ENCODE measurements at regions not wholly inside any gene's neighbourhood (a gene's known extent, or its start where the extent isn't known, plus 50 kb on each side); places are given as distances from the start of the nearest gene placed in this dataset.

DNA sequence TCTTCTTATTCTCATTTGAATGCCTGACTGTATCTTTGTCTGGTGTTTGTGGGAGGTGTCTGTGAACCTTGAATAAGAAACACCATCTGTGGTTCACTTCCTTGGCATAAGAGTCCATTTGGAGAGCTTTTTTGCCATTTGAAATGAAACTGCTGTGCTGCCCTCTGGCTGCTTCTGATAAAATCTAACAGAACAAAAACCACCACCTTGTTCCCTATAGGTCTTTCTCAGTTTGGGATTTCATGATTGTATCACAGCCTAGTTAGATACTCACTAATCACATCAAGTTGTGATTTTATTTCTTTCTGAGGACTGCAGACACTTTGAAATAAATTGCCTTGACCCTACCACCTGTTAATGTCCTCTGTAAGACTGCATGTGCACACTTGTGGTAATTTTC lies 102.7 kb upstream of the FAM13C start:
- TF ChIP-seq RXRA (IDR thresholded peaks at IDR 0.05; ENCODE audit: insufficient read depth, low read depth, low read length) (no peak), YY1 (IDR thresholded peaks at IDR 0.05; ENCODE audit: low read depth, low read length) (no peak), HDAC2 (IDR thresholded peaks at IDR 0.05; ENCODE audit: borderline replicate concordance in 1 of 2, low read depth in 2 of 2, low read length in 2 of 2) (no peak), JUN (IDR thresholded peaks at IDR 0.05; ENCODE audit: low read depth, low read length) (no peak), USF2 (IDR thresholded peaks at IDR 0.05; ENCODE audit: low read length) (no peak), POLR2AphosphoS5 (IDR thresholded peaks at IDR 0.05; ENCODE audit: low read depth, low read length) (no peak), SIX5 (IDR thresholded peaks at IDR 0.05; ENCODE audit: low read depth, low read length) (no peak), POLR2A (IDR thresholded peaks at IDR 0.05; ENCODE audit: control extremely low read depth in 1 of 2, low read depth in 2 of 2, low read length in 2 of 2) (no peak), EZH2 (IDR thresholded peaks at IDR 0.05; ENCODE audit: low read depth, low read length, severe bottlenecking) (no peak), RAD21 (IDR thresholded peaks at IDR 0.05 in 1 of 2, conservative IDR thresholded peaks at IDR 0.05 in 1 of 2; ENCODE audit: low read depth in 2 of 2, low read length in 2 of 2) (peak; percentile 64 to 68)
- TF ChIP-seq, protein P1, sequence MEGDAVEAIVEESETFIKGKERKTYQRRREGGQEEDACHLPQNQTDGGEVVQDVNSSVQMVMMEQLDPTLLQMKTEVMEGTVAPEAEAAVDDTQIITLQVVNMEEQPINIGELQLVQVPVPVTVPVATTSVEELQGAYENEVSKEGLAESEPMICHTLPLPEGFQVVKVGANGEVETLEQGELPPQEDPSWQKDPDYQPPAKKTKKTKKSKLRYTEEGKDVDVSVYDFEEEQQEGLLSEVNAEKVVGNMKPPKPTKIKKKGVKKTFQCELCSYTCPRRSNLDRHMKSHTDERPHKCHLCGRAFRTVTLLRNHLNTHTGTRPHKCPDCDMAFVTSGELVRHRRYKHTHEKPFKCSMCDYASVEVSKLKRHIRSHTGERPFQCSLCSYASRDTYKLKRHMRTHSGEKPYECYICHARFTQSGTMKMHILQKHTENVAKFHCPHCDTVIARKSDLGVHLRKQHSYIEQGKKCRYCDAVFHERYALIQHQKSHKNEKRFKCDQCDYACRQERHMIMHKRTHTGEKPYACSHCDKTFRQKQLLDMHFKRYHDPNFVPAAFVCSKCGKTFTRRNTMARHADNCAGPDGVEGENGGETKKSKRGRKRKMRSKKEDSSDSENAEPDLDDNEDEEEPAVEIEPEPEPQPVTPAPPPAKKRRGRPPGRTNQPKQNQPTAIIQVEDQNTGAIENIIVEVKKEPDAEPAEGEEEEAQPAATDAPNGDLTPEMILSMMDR (IDR thresholded peaks at IDR 0.05; ENCODE audit: control extremely low read depth in 1 of 3, insufficient read depth in 1 of 3, low read depth in 1 of 3, low read length in 3 of 3): peak in 2 of 3 experiments; percentile 44 to 49; a peak in 3 of 4 replicates
